NCI-H146 treated with DMSO at 0.1 percent for 48 hours (cell line): ENCODE measurements at regions not wholly inside any gene's neighbourhood (a gene's known extent, or its start where the extent isn't known, plus 50 kb on each side); places are given as distances from the start of the nearest gene placed in this dataset.

Experiments used
- DNase-seq: peaks from one replicate; lab custom pipeline; 2025; ENCODE audit not compliant: unreplicated experiment; lab: John Stamatoyannopoulos, UW

DNA sequence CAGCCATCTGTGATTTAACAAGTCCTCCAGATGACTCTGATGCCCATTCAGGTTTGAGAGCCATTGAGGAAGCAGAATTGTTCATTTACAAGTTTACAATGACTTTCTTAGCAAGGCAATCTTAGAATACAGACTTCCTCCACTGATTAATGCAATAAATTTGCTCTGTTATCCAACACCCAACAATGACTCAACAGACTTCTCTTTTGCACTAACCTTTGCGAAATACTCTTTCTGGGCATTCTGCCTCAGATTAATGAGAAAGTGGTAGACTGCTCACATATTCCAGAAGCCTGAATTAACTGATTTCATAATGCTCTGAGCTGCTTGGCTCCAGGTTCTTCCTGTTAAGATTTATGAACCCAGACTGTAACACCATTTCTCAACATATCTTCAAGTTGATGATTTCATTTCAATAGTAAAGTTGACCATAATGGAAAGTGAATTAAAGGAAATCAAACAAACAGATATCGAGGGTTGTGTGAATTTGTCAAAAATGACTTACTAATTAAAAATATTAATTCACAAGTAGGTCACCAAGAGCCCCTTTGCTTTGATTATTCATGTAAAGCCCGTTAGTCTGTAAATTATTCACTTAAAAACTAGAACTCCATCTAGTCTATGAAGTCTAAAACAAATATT, 70.5 kb upstream of the BLID start:
- DNase-seq: no peak

DNA sequence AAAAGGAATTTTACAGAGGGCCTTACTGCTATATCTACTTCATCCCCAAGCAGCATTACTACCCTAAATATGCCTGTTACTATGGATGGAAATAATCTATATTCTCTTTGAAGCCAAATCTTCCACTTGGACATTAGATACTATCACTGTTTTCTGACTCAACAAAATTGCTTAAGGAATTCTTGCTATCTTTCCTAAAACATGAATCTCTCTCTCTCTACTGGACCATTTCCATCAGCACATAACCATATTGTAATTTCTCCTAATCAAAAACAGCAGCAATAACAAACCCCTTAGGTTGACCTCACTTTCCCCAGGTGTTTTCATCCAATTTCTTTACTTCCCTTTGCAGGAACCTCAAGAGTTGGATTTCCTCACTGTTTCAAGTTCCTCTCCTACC, 67.9 kb upstream of the BLID start:
- no peak for DNase-seq

- no peak for DNase-seq
Measured at GRCh38 chr11:122181893-122182292, 65.9 kb upstream of the BLID start.

DNA sequence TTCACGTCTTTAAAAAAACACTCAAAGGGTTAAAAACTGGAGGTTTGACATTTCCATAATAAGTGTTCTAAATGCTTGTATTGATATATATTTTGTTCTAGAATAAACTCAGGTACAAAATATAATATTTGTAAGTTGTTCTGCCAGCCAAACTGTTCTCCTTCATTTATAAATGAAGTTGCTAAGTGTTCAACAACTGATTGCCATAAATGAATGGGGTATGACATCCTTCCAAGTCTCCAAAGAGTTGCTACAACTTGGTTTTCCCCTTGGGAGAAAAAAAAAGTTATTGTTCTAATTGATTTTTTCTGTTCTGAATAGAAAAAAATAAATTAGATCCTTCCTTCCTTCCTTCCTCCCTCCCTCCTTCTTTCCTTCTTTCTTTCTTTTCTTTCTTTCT, 65.4 kb upstream of the BLID start:
- no peak for DNase-seq

DNA sequence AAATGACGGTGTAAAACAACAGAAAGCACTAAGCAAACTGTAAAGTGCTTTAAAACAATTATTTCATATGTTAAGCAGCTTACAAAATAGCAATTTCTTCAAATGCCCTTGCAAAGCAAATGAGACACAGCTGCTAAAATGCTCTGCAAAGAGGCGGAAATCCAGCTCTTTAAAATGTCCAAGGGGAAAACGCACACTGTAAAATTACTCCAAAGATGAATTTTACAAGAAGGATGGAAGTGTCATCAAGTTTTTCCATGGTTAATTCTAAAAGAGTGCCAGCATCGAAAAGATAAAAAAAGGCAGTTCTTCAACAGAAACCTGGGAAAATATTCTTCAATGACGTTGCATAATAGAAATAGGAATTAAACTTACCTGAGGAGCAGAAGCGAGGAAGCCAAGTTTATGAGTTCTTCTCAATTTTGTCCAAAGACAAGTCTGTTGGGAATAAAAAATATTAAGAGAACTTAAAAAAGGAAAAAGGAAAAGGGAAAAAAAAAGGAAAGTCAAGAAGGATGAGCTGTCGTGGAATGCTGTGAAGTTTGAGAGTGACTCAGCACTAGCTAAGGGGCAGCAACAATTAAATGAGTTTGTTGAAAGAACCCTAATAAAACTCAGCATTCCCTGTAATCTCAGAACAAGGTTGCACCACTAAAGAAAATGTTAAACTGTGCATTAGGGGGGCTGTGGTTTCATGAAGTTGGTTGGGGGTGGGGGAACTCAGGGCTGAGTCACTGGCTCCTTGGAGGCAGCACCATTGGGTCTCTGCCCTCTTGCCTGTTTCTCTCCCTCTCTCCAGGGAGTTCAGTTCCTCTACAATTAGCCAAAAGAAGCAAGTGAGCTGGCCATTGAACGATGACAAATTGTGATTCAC, 64.2 kb upstream of the BLID start:
- no peak for DNase-seq

DNA sequence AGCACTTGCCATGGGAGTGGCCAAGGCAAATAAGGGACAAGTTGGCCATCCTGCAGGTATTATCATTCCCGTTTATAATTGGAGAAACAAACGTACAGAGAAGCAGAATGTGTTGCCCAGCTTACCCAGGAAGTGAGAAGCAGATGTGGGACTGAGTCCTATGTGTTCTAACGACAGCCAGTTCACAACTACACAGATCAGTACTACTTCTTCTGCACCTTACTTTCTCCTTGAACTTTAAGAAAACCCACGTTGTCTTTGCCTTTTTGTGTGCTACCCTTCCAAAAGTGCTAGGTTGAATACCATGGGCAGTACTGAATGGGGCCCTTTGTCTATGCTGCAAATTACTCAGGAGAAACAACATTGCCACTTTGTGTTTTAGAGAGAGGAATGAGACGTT, 62.8 kb upstream of the BLID start:
- no peak for DNase-seq

GRCh38 chr11:122177238-122177637, 61.2 kb upstream of the BLID start:
- no peak for DNase-seq

DNA sequence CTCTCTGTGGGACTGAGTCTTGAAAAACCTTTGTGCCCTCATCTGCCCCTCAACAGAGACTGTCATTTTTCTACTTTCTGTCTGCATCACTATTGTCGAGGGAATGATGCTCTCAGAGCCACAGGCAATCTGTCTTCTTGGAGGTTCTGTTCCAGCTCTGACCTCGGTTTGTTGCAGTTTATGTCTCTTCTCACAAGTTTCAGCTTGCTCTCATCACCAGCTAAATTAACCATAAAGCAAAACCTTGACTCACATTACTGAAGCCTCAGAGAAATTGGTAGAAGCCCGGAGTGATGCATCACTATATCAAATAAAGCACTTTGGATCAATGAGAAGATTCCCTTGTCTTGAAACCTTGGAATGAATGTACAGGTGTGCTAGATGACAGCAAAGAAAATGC, 60.6 kb upstream of the BLID start:
- no peak for DNase-seq

GRCh38 chr11:122175306-122175705, 59.3 kb upstream of the BLID start:
- DNase-seq: no peak

GRCh38 chr11:122173587-122173986, 57.6 kb upstream of the BLID start:
- no peak for DNase-seq

DNA sequence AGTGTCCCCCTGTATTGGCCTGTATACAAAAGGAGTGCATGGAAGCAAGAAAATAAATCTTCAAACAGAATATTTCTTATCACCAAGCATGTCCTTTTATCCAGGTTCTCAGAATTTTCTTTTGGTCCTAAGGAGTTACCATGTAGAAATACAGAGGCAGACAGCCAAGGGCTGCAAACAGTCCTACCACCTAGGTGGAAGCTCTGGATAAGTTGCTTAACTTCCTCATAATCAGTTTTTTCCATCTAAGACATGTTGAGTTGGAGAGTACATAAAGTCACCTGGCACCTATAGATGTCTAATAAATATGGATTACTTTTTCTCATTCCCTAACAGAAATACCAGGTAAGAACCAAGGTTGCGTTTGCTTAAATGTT, 57.0 kb upstream of the BLID start:
- no peak for DNase-seq

GRCh38 chr11:122172352-122173073, 56.5 kb upstream of the BLID start:
- no peak for DNase-seq

DNA sequence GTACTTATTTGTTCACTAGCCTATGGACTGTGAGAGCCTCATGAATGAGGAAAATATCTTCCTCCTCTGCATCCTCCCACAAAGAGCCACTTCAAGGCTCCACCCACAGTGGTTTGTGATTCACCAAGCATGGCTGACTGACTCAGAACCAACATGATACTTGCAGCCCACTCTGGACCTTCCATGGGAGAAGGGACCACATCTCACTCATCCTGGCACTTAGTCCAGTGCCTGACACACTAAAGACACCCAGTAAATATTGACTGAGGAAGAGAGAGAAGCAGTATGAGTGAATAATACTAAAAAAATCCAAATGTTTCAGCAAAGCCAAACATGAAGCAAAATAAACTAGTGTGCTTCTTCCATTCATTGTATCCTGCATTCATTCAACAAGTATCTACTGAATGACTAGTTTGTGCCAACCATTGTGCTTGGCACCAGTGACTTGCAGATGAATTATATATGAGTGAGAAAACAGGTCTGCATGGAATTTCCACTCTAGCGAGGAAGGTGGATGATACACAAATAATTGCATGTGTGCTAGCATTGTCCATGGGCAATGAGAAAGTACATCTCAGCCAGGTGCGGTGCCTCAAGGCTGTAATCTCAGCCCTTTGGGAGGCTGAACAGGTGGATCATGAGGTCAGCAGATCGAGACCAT, 54.9 kb upstream of the BLID start:
- DNase-seq: no peak

- DNase-seq: no peak
Measured at GRCh38 chr11:122168218-122168617, 52.2 kb upstream of the BLID start.

DNA sequence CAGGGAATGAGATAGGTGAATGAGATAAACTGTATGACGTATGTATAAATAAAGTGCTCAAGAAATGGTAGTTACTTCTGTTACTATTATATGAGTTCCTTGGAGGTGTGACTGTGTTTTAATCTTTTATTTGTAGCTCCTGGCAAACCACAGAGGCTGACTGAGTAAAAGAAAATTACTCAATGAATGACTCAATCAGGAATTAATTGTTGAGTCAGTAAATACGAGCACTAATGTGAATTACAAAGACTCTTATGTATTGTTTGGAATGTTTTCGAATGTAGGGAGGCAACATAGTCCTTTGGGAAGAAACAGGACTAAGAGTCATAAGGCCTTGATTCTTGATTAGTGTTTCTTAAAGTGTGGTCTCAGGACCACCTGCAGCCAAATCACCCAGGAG, 51.1 kb upstream of the BLID start:
- no peak for DNase-seq

- no peak for DNase-seq
Measured at GRCh38 chr11:122165607-122166371, 49.8 kb upstream of the BLID start.
